ENCODE measurements at regions not wholly inside any gene's neighbourhood (a gene's known extent, or its start where the extent isn't known, plus 50 kb on each side); places are given as distances from the start of the nearest gene placed in this dataset.
"Not testable (repeated sequence)": the region's sequence is repeated elsewhere in the genome, so short reads cannot be mapped to it uniquely, and the experiment has no call there.

GRCh38 chr1:229710746-229711145, 84.7 kb downstream of the URB2 start:
- H3K27me3 Mint-ChIP-seq: peaks cover 14% of the 10 kb centered on the region
- no peaks in the 10 kb centered on the region for H3K4me1 Mint-ChIP-seq
- H3K36me3 Mint-ChIP-seq: peaks cover 2% of the 10 kb centered on the region
- no peak overlapping the region for H3K27ac Mint-ChIP-seq
- H3K9me3 Mint-ChIP-seq: peaks cover 0 to 8% (median 6%) of the 10 kb centered on the region in 3 donors
- no peak overlapping the region for H3K4me3 Mint-ChIP-seq

GRCh38 chr1:229714306-229714705, 88.3 kb downstream of the URB2 start:
- Mint-ChIP-seq H3K36me3 (no peaks in the 10 kb centered on the region), H3K27me3 (peaks cover 1% of the 10 kb centered on the region), H3K27ac (no peak overlapping the region), H3K9me3 (no peaks in the 10 kb centered on the region), H3K4me3 (no peak overlapping the region), H3K4me1 (no peaks in the 10 kb centered on the region)

- H3K27me3 Mint-ChIP-seq: no peaks in the 10 kb centered on the region
- no peaks in the 10 kb centered on the region for H3K4me1 Mint-ChIP-seq
- peak overlapping the region in 1 of 3 donors; percentile 67 for H3K27ac Mint-ChIP-seq
- H3K4me3 Mint-ChIP-seq: no peak overlapping the region
- peaks cover 2% of the 10 kb centered on the region for H3K36me3 Mint-ChIP-seq
- peaks cover 0 to 2% (median 0%) of the 10 kb centered on the region in 3 donors for H3K9me3 Mint-ChIP-seq
These were observed 89.0 kb downstream of the URB2 start for GRCh38 chr1:229714964-229715603.

- no peaks in the 10 kb centered on the region for H3K4me1 Mint-ChIP-seq
- H3K27ac Mint-ChIP-seq: no peak overlapping the region
- peaks cover 2% of the 10 kb centered on the region for H3K27me3 Mint-ChIP-seq
- H3K4me3 Mint-ChIP-seq: no peak overlapping the region
- H3K36me3 Mint-ChIP-seq: peaks cover 2% of the 10 kb centered on the region
- H3K9me3 Mint-ChIP-seq: peaks cover 0 to 2% (median 0%) of the 10 kb centered on the region in 3 donors
These were observed 90.0 kb downstream of the URB2 start for GRCh38 chr1:229716069-229716468.

- peaks cover 5% of the 10 kb centered on the region for H3K27me3 Mint-ChIP-seq
- no peaks in the 10 kb centered on the region for H3K4me1 Mint-ChIP-seq
- H3K36me3 Mint-ChIP-seq: peaks cover 2% of the 10 kb centered on the region
- peaks cover 2 to 3% (median 2%) of the 10 kb centered on the region in 3 donors for H3K9me3 Mint-ChIP-seq
- H3K4me3 Mint-ChIP-seq: no peak overlapping the region
- no peak overlapping the region for H3K27ac Mint-ChIP-seq
These were observed 90.7 kb downstream of the URB2 start for GRCh38 chr1:229716704-229717103.

- H3K4me3 Mint-ChIP-seq: no peak overlapping the region
- H3K27me3 Mint-ChIP-seq: peaks cover 5% of the 10 kb centered on the region
- H3K27ac Mint-ChIP-seq: peak overlapping the region in 1 of 3 donors; percentile 85
- H3K9me3 Mint-ChIP-seq: peaks cover 2 to 4% (median 3%) of the 10 kb centered on the region in 3 donors
- H3K36me3 Mint-ChIP-seq: peaks cover 2% of the 10 kb centered on the region
- H3K4me1 Mint-ChIP-seq: no peaks in the 10 kb centered on the region
These were observed 91.9 kb downstream of the URB2 start for GRCh38 chr1:229717786-229718576.

GRCh38 chr1:229726061-229726460, 100.0 kb downstream of the URB2 start:
- peaks cover 6% of the 10 kb centered on the region for H3K27me3 Mint-ChIP-seq

GRCh38 chr1:229729916-229730315, 103.9 kb downstream of the URB2 start:
- H3K36me3 Mint-ChIP-seq: no peaks in the 10 kb centered on the region
- H3K27me3 Mint-ChIP-seq: peaks cover 1% of the 10 kb centered on the region
- H3K9me3 Mint-ChIP-seq: no peaks in the 10 kb centered on the region
- H3K4me3 Mint-ChIP-seq: no peak overlapping the region
- peaks cover 0 to 1% (median 0%) of the 10 kb centered on the region in 3 donors for H3K4me1 Mint-ChIP-seq
- no peak overlapping the region for H3K27ac Mint-ChIP-seq

More at GRCh38 chr1:229726061-229726460, 100.0 kb downstream of the URB2 start:
- peaks cover 2 to 3% (median 2%) of the 10 kb centered on the region in 3 donors for H3K9me3 Mint-ChIP-seq
- peaks cover 0 to 1% (median 0%) of the 10 kb centered on the region in 3 donors for H3K4me1 Mint-ChIP-seq
- H3K36me3 Mint-ChIP-seq: peaks cover 2% of the 10 kb centered on the region
- no peak overlapping the region for H3K4me3 Mint-ChIP-seq
- H3K27ac Mint-ChIP-seq: no peak overlapping the region

- Mint-ChIP-seq H3K27me3 (no peaks in the 10 kb centered on the region), H3K4me1 (peaks cover 0 to 1% (median 0%) of the 10 kb centered on the region in 3 donors), H3K9me3 (no peaks in the 10 kb centered on the region), H3K36me3 (no peaks in the 10 kb centered on the region), H3K27ac (no peak overlapping the region), H3K4me3 (no peak overlapping the region)
These were observed 104.5 kb downstream of the URB2 start for GRCh38 chr1:229730573-229730972.

GRCh38 chr1:229732061-229732460, 106.0 kb downstream of the URB2 start:
- peaks cover 2 to 6% (median 4%) of the 10 kb centered on the region in 3 donors for H3K9me3 Mint-ChIP-seq
- H3K27me3 Mint-ChIP-seq: no peaks in the 10 kb centered on the region
- H3K4me1 Mint-ChIP-seq: peaks cover 0 to 1% (median 0%) of the 10 kb centered on the region in 3 donors
- no peak overlapping the region for H3K4me3 Mint-ChIP-seq
- H3K27ac Mint-ChIP-seq: no peak overlapping the region
- peaks cover 2% of the 10 kb centered on the region for H3K36me3 Mint-ChIP-seq

- no peak overlapping the region for H3K4me3 Mint-ChIP-seq
- H3K4me1 Mint-ChIP-seq: no peaks in the 10 kb centered on the region
- peaks cover 2% of the 10 kb centered on the region for H3K36me3 Mint-ChIP-seq
- H3K27me3 Mint-ChIP-seq: no peaks in the 10 kb centered on the region
- H3K27ac Mint-ChIP-seq: no peak overlapping the region
- H3K9me3 Mint-ChIP-seq: peaks cover 9 to 16% (median 10%) of the 10 kb centered on the region in 3 donors
These were observed 110.3 kb downstream of the URB2 start for GRCh38 chr1:229736376-229736775.

GRCh38 chr1:229742614-229743013, 116.6 kb downstream of the URB2 start:
- peaks cover 12% of the 10 kb centered on the region for H3K36me3 Mint-ChIP-seq
- H3K4me1 Mint-ChIP-seq, H3K27ac Mint-ChIP-seq, H3K4me3 Mint-ChIP-seq, H3K27me3 Mint-ChIP-seq: not testable (repeated sequence)
- H3K9me3 Mint-ChIP-seq: peaks cover 9 to 25% (median 20%) of the 10 kb centered on the region in 3 donors

GRCh38 chr1:229749992-229750391, 123.9 kb downstream of the URB2 start:
- Mint-ChIP-seq H3K36me3 (no peaks in the 10 kb centered on the region), H3K4me3 (no peak overlapping the region), H3K9me3 (peaks cover 0 to 5% (median 0%) of the 10 kb centered on the region in 3 donors), H3K4me1 (peaks cover 0 to 5% (median 4%) of the 10 kb centered on the region in 3 donors), H3K27ac (no peak overlapping the region), H3K27me3 (peaks cover 6% of the 10 kb centered on the region)

GRCh38 chr1:229751610-229752009, 125.6 kb downstream of the URB2 start:
- H3K4me3 Mint-ChIP-seq: peak overlapping the region in 1 of 4 donors; percentile 60
- peaks cover 3% of the 10 kb centered on the region for H3K27me3 Mint-ChIP-seq
- no peaks in the 10 kb centered on the region for H3K36me3 Mint-ChIP-seq
- H3K4me1 Mint-ChIP-seq: peaks cover 0 to 5% (median 4%) of the 10 kb centered on the region in 3 donors
- no peak overlapping the region for H3K27ac Mint-ChIP-seq
- peaks cover 0 to 1% (median 0%) of the 10 kb centered on the region in 3 donors for H3K9me3 Mint-ChIP-seq

- Mint-ChIP-seq H3K36me3 (no peaks in the 10 kb centered on the region), H3K27ac (no peak overlapping the region), H3K27me3 (peaks cover 3% of the 10 kb centered on the region), H3K9me3 (peaks cover 1 to 8% (median 2%) of the 10 kb centered on the region in 3 donors), H3K4me3 (no peak overlapping the region), H3K4me1 (peaks cover 0 to 5% (median 4%) of the 10 kb centered on the region in 3 donors)
These were observed 126.6 kb downstream of the URB2 start for GRCh38 chr1:229752679-229753078.
